HG03280 (cell line): ENCODE measurements at regions not wholly inside any gene's neighbourhood (a gene's known extent, or its start where the extent isn't known, plus 50 kb on each side); places are given as distances from the start of the nearest gene placed in this dataset.

Source experiments
- ATAC-seq: cut with Tn5 transposase; IDR thresholded peaks from one replicate; pipeline ENCODE4 v1.9.1; 2021; ENCODE audit warnings: mild to moderate bottlenecking, moderate library complexity; ENCODE audit not compliant: unreplicated experiment

DNA sequence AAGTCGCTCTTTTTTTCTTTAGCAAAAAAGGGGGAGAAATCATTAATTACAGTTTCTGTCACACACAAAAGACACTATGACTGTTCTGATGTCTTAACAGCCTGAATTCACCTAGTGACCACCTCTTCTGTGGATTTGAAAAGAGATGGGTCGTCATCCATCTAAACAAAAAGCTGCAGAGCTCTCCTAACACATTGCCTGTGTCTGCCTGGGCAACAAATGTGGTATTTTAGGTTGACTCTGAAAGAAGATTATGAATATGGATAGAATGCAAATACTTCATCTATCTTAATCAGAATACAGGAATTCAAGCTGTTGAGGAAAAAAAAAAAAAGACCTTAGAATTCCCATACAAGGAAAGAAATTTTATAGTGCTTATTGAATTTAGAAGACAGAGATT, 304.4 kb upstream of the ADGRL2 start:
- ATAC-seq, result no peak

- no peak for ATAC-seq
Measured at GRCh38 chr1:81493102-81493869, 307.4 kb upstream of the ADGRL2 start.

GRCh38 chr1:81492628-81493027, 308.1 kb upstream of the ADGRL2 start:
- ATAC-seq, result no peak

DNA sequence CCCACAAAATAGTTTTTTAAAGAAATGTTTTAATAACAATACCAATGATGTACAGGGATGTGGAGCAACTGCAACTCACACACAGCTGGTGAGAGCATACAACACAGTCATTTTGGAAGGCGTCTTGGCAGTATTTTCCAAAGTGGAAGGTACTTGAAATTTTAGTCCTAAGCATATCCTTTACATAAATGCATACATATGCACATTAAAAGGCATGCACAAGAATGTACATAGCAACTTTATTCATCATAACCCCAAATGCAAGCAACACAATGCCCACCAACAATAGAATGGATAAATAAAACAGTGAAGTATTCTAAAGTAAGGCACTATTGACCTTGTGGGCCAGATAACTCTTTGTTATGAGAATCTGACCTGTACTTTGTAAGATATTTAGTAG, 310.1 kb upstream of the ADGRL2 start:
- no peak for ATAC-seq

- no peak for ATAC-seq
Measured at GRCh38 chr1:81489372-81489934, 311.3 kb upstream of the ADGRL2 start.

- no peak for ATAC-seq
Measured at GRCh38 chr1:81484284-81484683, 316.4 kb upstream of the ADGRL2 start.

GRCh38 chr1:81478219-81478618, 322.5 kb upstream of the ADGRL2 start:
- ATAC-seq, result no peak

- no peak for ATAC-seq
Measured at GRCh38 chr1:81477710-81478109, 323.0 kb upstream of the ADGRL2 start.

GRCh38 chr1:81472387-81472786, 328.3 kb upstream of the ADGRL2 start:
- ATAC-seq, result no peak

- ATAC-seq, result no peak
Measured at GRCh38 chr1:81471255-81471654, 329.5 kb upstream of the ADGRL2 start.

- no peak for ATAC-seq
Measured at GRCh38 chr1:81470275-81470674, 330.5 kb upstream of the ADGRL2 start.

DNA sequence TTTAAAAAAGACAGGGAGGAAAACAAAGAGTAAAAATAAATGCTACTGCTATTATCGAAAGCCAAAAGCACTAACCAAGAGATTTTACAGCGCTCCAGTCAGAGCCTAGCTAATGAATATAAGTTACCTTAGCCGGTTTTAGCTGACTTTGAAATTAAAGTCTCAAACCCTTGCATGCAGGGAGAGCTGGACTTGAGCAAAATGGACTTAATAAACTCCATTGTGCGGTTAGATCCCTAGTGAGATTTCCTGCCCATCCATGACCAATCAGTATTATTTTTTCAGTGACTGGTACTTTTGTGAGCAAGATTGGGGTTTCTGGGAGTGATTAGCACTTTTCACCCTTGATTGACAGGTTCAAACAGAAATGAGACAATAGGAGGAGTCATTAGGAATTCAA, 333.4 kb upstream of the ADGRL2 start:
- ATAC-seq, result no peak

DNA sequence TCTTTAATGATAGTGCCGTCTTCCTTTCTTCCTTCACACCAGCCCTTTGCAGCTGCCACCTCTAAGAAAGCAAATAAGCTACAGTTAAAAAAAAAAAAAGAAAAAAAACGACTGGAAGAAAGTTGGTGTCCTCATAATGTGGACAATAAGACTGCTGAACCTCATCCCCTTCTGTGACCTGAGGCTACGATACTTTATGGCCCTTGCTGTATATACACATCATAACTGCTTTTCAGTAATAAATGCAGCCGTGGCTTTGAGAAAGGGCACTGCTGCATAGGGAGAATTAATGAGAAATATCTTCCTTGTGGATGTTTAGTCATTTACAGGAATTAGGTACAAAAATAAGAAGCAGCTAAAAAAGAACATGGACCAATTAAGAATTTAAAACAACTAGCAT, 333.8 kb upstream of the ADGRL2 start:
- no peak for ATAC-seq

GRCh38 chr1:81463936-81464837, 336.5 kb upstream of the ADGRL2 start:
- ATAC-seq, result no peak

GRCh38 chr1:81459043-81459442, 341.7 kb upstream of the ADGRL2 start:
- no peak for ATAC-seq

- ATAC-seq, result no peak
Measured at GRCh38 chr1:81458186-81458585, 342.5 kb upstream of the ADGRL2 start.

- ATAC-seq, result no peak
Measured at GRCh38 chr1:81455481-81455880, 345.3 kb upstream of the ADGRL2 start.

- ATAC-seq, result no peak
Measured at GRCh38 chr1:81453971-81454370, 346.8 kb upstream of the ADGRL2 start.

DNA sequence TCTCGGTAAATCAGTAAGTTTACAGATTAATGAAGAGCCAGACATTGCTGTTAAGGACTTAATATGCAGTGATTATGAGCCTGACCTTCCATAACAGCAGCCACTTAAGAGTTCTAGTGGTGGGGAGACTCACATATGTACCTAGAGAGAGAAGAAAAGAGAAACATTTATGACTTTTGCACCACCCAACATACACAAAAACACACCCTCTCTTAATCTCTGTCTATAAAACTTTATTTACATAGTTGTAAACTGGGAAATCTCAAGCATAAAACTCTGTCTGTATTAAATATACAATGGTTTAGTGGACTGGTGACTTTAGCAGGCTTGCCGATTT, 347.4 kb upstream of the ADGRL2 start:
- no peak for ATAC-seq

DNA sequence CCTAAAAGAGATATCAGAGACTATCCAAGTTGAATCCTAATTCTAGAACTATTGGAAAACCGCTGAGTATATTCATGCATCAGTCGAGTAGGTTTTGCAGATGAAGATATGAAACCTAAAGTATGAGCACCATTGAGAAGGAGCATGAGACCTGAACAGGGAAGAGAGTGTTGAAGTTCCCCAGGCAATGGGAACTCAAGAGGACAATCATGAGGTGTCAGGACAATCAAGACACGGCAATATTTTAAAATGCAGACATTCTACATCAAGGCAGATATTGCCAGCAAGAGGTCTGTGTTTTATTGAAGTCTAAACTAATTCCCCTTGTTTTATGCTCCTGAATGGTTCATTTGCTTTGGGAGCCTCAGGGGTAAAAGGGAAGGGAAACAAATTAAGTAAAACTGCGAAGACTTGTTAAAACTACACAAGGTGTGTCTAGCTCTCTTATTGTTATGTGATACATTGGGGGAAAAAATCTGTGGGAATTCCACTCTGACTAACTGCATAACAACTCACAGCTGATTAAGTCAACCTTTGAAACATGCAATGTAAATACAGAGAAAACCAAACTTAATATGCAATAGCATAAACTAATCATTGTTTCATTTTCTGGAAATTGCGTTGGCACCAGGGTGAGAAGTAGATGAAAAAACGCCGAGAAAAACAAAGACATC, 347.9 kb upstream of the ADGRL2 start:
- ATAC-seq, result no peak

DNA sequence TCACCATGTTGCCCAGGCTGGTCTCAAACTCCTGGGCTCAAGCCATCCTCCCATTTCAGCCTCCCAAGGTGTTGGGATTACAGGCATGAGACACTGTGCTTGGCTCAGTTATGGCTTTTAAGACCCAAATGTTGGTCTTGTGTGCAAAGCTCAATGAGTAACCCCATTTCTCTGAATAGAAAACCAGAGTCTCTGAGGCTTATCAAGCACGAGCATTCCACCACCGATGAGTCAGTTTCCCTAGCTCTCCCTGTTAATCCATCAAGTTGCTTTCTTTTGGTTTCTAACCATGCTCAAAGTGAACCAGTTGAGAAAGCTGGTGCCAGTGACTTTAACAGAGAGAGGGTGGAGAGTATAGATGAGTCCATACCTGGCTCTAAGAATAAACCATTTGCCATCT, 350.9 kb upstream of the ADGRL2 start:
- ATAC-seq, result no peak
